ENCODE measurements at regions not wholly inside any gene's neighbourhood (a gene's known extent, or its start where the extent isn't known, plus 50 kb on each side); places are given as distances from the start of the nearest gene placed in this dataset.
"Not testable (repeated sequence)": the region's sequence is repeated elsewhere in the genome, so short reads cannot be mapped to it uniquely, and the experiment has no call there.

DNA sequence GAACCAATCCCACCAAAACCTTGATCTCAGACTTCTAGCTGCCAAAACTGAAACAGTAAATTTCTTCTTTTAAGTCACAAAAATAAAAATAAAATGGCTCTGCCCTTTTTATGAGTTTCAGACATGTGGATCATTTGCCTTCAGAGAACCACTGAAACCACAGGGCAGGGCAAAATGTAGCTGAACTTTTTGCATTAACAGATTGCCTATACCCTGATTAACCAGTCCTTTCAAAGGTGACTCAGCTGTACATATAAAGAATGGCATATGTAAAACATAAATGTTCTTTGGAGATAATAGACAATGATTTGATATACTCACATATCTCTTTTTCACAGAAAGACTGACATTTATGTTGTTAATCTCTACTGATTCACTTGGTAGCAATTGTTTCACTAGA lies 187.1 kb upstream of the GRIN3A start:
- Histone ChIP-seq H3K4me1 (no peaks in the 10 kb centered on the region), H3K27ac (no peak overlapping the region), H3K27me3 (no peaks in the 10 kb centered on the region), H3K36me3 (no peaks in the 10 kb centered on the region), H3K4me3 (no peak overlapping the region), H3K9me3 (peaks cover 0 to 2% (median 0%) of the 10 kb centered on the region in 11 donors)
- ATAC-seq = no peak
- intact Hi-C loops (cut with DNase I) = no loop called here
- no peak for TF ChIP-seq CTCF (IDR thresholded peaks at IDR 0.05)
- DNase-seq = no peak

GRCh38 chr9:101923451-101923850 lies 185.0 kb upstream of the GRIN3A start:
- WGBS, 2 donors = 0 to 83% methylated on average over 1 of the region's 1 CpG

GRCh38 chr9:101916948-101917347 lies 178.5 kb upstream of the GRIN3A start:
- H3K27me3 ChIP-seq, ATAC-seq, DNase-seq, H3K36me3 ChIP-seq, H3K27ac ChIP-seq, H3K4me1 ChIP-seq, H3K9me3 ChIP-seq, H3K4me3 ChIP-seq: not testable (repeated sequence)
- intact Hi-C loops (cut with DNase I) = loop anchor here in 1 of 10 donors (10.0 kb wide), 1 partner anchor 62 kb away; no protein-coding TSS in a partner anchor
- 92 to 95% methylated on average over 4 of the region's 4 CpGs for WGBS, 2 donors

More at GRCh38 chr9:101923451-101923850, 185.0 kb upstream of the GRIN3A start:
- no peak for DNase-seq
- H3K4me3 ChIP-seq = no peak overlapping the region
- H3K9me3 ChIP-seq = peaks cover 0 to 2% (median 0%) of the 10 kb centered on the region in 11 donors
- intact Hi-C loops (cut with DNase I) = no loop called here
- no peaks in the 10 kb centered on the region for H3K4me1 ChIP-seq
- no peaks in the 10 kb centered on the region for H3K36me3 ChIP-seq
- H3K27ac ChIP-seq = no peak overlapping the region
- no peaks in the 10 kb centered on the region for H3K27me3 ChIP-seq
- ATAC-seq = no peak
- TF ChIP-seq CTCF (IDR thresholded peaks at IDR 0.05) = no peak

DNA sequence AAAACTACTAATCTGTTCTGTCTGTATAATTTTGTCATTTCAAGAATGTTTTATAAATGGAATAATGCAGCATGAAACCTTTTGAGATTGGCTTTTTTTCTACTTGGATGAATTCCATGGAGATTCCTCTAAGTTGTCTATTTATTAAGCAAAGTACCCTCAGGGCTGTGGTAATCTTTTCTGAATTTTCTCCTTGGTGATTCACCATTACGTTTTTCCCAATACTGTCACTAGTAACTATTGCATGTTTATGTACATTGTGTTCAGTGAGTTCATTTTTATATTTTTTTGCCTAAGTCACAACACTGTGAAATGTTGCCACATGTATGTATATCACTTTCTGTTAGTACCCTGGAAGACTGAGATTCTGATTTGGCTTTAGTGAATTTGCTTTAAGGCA lies 177.0 kb upstream of the GRIN3A start:
- H3K27ac ChIP-seq = no peak overlapping the region
- no peak for TF ChIP-seq CTCF (IDR thresholded peaks at IDR 0.05)
- H3K4me1 ChIP-seq = no peaks in the 10 kb centered on the region
- H3K27me3 ChIP-seq = no peaks in the 10 kb centered on the region
- intact Hi-C loops (cut with DNase I) = loop anchor here in 1 of 10 donors (10.0 kb wide), 1 partner anchor 61 kb away; no protein-coding TSS in a partner anchor
- ATAC-seq = no peak
- no peaks in the 10 kb centered on the region for H3K36me3 ChIP-seq
- no peak overlapping the region for H3K4me3 ChIP-seq
- H3K9me3 ChIP-seq = peaks cover 0 to 4% (median 0%) of the 10 kb centered on the region in 11 donors
- DNase-seq = no peak
- 56 to 67% methylated on average over 1 of the region's 1 CpG for WGBS, 2 donors

GRCh38 chr9:101912698-101913097 lies 174.3 kb upstream of the GRIN3A start:
- Histone ChIP-seq H3K27me3 (no peaks in the 10 kb centered on the region), H3K9me3 (peaks cover 0 to 20% (median 4%) of the 10 kb centered on the region in 11 donors), H3K36me3 (no peaks in the 10 kb centered on the region), H3K4me1 (no peaks in the 10 kb centered on the region), H3K4me3 (no peak overlapping the region), H3K27ac (no peak overlapping the region)
- TF ChIP-seq CTCF (IDR thresholded peaks at IDR 0.05) = no peak
- WGBS, 2 donors = 50 to 61% methylated on average over 1 of the region's 1 CpG
- ATAC-seq (no peak), DNase-seq (no peak)
- intact Hi-C loops (cut with DNase I) = loop anchor here in 1 of 10 donors (10.0 kb wide), 1 partner anchor 58 kb away; no protein-coding TSS in a partner anchor
